GM13977 (cell line): ENCODE measurements at regions not wholly inside any gene's neighbourhood (a gene's known extent, or its start where the extent isn't known, plus 50 kb on each side); places are given as distances from the start of the nearest gene placed in this dataset.
"Not testable (repeated sequence)": the region's sequence is repeated elsewhere in the genome, so short reads cannot be mapped to it uniquely, and the experiment has no call there.

Source experiments
- DNase-seq: peaks from one replicate; pipeline ENCODE4 v3.0.0; 2012; ENCODE audit warnings: low spot score
- CTCF ChIP-seq: IDR thresholded peaks from 2 replicates; pipeline ENCODE4 v1.5.1; 2012; ENCODE audit warnings: mild to moderate bottlenecking, control low read depth; ENCODE audit not compliant: insufficient read depth; ENCODE audit errors: extremely low read depth, missing control alignments
- in situ Hi-C: fragments of 300-500 bp; cut with MboI; formaldehyde crosslinking; loops from one replicate; pipeline ENCODE4 v1.12.0; 2022; ENCODE audit warnings: low sequenced_read_pairs, low pct_unique_long_range_greater_than_20kb, mixed read lengths, inconsistent platforms; ENCODE audit not compliant: unreplicated experiment

GRCh38 chr20:40010483-40010882 is 678.6 kb downstream of the MAFB start:
- no peak for TF ChIP-seq CTCF
- DNase-seq = no peak
- in situ Hi-C loops = no loop called here

GRCh38 chr20:40009542-40009941 is 679.5 kb downstream of the MAFB start:
- no peak for DNase-seq
- no peak for TF ChIP-seq CTCF
- in situ Hi-C loops = no loop called here

GRCh38 chr20:40008177-40008576 is 680.9 kb downstream of the MAFB start:
- in situ Hi-C loops = no loop called here
- no peak for DNase-seq
- no peak for TF ChIP-seq CTCF

- in situ Hi-C loops = no loop called here
- TF ChIP-seq CTCF = no peak
- DNase-seq = no peak
Measured at GRCh38 chr20:40006168-40006860, 682.7 kb downstream of the MAFB start.

GRCh38 chr20:40004092-40004491 is 684.9 kb downstream of the MAFB start:
- DNase-seq, in situ Hi-C loops: not testable (repeated sequence)

- in situ Hi-C loops = no loop called here
- no peak for DNase-seq
- TF ChIP-seq CTCF = no peak
Measured at GRCh38 chr20:39993742-39994141, 695.3 kb downstream of the MAFB start.

- in situ Hi-C loops = no loop called here
- TF ChIP-seq CTCF = no peak
- DNase-seq = no peak
Measured at GRCh38 chr20:39990692-39991091, 698.3 kb downstream of the MAFB start.
